NCI-H1092 treated with DMSO at 0.1 percent for 48 hours (cell line): ENCODE measurements at regions not wholly inside any gene's neighbourhood (a gene's known extent, or its start where the extent isn't known, plus 50 kb on each side); places are given as distances from the start of the nearest gene placed in this dataset.
A peak's percentile ranks its signal among the peaks of the same experiment; 100 is the strongest.
"Not testable (repeated sequence)": the region's sequence is repeated elsewhere in the genome, so short reads cannot be mapped to it uniquely, and the experiment has no call there.

Experiments used
- DNase-seq: peaks from one replicate; lab custom pipeline; 2025; lab: John Stamatoyannopoulos, UW

DNA sequence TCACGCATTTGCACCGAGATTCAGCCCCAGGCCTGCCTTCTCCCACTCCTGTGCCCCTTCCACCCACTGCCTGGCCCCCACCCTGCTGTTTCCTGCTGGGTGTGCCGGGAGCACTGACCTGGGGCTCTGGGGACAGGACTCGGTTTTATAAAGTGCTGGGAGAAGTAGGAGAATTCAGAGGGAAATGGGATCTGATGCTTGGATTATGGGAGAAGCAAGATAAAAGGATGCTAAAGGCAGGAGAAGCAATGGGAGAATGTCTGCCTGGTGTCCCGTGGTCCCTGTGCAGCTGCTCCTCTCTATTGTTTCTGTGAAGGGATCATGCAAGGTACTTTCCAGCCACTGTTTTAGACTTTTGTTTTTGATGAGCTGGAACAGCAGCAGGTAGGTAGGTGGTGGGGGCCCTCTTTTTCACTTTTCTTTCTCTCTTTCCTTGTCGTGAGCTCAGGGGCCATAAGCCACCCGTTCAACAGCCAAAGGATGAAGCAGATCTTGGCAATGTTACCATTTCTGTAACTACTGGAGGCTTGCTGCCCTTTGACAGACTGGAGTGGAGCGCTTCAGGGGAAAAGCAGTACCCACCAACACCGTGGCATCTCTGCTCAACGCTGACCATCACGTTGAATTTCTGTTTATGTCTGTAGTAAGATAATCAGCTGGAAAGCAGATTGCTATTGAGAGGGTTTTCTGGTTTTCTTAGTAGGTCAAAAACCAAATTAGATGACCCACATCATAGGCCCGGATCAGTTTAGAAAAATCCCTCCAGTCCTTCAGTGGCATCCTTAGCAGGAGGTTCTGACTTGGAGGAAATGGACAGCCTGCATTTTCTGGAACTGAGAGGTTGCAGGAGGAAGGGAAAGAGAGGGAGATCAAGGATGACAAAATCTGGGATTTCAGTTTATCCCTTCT, 63.8 kb upstream of the ENPP6 start:
- DNase-seq: no peak

- DNase-seq: no peak
Observed at GRCh38 chr4:184280591-184281071, 63.0 kb upstream of the ENPP6 start.

DNA sequence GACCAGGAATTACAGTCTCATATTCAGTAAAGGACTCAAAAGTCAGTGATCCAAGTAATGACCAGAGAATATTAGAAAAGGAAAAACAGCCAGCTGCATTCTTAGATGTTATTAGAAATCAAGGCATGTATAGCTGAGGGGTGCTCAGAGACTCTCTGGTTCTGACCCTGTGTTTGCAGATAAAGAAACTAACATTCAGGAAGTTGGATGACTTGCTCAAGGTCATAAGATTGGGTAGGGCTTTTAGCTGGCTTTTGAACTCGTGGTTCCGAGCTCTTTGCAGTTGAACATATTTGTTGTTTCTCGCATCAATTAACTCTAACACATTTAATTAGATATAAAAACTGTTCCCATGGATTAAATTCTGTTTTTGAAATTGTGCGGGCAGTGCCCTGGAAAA, 62.5 kb upstream of the ENPP6 start:
- no peak for DNase-seq

GRCh38 chr4:184279496-184280061, 61.9 kb upstream of the ENPP6 start:
- DNase-seq: no peak

GRCh38 chr4:184277769-184278168, 60.1 kb upstream of the ENPP6 start:
- not testable (repeated sequence) for DNase-seq

DNA sequence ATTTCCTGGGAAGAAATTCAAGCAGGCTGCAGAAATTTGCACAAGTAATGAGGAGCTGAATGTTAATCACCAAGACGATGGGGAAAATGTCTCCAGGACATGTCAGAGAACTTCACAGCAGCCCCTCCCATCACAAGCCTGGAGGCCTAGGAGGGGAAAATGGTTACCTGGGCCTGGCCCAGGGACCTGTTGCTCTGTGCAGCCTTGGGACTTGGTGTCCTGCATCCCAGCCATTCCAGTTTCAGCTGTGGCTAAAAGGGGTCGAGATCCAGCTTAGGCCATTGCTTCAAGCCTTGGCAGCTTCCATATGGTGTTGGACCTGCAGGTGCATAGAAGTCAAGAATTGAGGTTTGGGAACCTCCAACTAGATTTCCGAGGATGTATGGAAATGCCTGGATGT, 59.3 kb upstream of the ENPP6 start:
- DNase-seq: not testable (repeated sequence)

DNA sequence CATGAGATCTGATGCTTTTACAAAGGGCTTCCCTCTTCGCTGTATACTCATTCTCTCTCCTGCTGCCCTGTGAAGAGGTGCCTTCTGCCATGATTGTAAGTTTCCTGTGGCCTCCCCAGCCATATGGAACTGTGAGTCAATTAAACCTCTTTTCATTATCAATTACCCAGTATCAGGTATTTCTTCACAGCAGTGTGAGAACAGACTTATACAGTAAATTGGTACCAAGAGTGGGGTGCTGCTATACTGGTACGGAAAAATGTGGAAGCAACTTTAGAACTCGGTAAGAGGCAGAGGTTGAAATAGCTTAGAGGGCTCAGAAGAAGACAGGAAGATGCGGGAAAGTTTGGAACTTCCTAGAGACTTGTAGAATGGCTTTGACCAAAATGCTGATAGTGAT, 58.7 kb upstream of the ENPP6 start:
- DNase-seq: not testable (repeated sequence)

DNA sequence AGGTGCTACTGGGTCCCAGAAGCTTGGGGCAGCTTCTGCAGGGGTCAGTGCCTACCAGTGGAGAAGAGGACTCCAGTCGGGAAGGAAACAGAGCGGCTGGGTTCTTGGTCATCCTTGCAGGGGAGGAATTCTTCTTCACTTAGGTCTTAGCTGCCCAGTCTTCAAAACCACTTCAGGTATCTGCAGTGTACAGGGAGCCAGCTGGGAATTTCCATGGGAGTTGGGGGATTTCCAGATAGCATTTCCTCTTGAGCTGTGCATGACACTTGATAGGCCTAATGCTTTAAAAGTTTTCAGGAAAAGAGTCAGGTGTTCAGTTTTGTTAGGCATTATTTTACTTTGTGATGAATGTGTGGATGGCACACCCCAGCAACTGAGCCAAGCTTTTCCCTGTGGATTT, 58.1 kb upstream of the ENPP6 start:
- DNase-seq: no peak

- no peak for DNase-seq
Observed at GRCh38 chr4:184274286-184274951, 56.7 kb upstream of the ENPP6 start.

DNA sequence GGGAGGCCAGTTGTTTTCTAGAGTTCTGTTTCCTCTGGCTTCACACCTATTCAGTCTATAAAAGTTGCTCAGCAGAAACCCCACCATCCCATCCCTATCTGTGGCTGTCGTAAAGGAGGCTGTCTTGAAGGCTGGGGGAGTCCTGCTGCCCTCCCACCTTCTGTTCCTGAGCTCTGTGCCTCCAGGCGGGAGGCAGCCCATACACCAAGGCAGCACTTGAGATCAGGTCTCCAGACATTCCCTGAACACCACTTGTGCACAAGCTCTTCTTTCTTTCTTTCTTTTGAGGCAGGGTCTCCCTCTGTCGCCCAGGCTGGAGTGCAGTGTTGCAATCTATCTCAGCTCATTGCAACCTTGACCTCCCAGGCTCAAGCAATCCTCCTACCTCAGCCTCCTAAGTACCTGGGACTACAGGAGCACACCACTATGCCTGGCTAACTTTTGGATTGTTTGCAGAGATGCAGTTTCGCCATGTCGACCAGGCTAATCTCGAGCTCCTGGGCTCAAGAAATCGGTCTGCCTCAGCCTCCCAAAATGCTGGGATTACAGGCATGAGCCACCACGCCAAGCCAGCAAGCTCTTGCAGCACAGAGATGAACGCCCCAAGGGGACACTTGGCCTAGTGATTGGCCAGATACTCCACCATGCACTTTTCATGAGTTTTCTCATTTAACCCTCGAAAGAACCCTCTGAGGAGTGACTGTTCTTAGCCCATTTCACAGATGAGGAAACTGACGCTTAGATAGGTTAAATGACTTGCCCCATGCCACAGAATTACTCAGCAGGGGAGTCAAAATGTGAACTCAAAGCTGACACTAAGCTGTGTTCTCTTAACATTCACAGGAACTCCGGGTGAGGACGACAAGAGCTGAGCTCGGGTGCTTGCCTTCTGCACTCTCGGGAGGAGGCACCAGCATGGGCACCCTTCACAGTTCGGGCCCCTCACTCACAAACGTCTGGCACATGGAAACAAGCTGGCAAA, 55.8 kb upstream of the ENPP6 start:
- DNase-seq: no peak

DNA sequence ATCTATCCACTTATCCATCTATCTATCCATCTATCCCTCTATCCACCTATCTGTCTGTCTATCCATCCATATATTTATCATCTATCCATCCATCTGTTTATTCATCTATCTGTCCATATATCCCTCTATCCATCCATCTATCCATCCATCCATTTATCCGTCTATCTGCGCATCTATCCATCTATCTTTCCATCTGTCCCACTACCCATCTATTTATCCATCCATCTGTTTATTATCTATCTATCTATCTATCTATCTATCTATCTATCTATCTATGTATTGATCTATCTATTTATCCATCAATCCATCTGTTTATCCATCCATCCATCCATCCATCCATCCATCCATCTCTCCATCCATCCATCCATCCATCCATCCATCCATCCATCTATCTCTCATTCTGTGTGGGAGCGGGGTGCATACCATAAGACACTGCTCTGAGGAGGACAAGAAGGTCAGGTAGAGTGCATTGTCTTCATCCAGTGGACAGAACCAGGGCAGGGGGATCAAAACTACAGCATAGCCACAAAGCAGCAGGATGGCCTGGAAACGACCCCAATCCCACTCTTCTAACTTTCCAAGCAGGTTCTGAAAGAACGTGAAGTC, 53.2 kb upstream of the ENPP6 start:
- no peak for DNase-seq

DNA sequence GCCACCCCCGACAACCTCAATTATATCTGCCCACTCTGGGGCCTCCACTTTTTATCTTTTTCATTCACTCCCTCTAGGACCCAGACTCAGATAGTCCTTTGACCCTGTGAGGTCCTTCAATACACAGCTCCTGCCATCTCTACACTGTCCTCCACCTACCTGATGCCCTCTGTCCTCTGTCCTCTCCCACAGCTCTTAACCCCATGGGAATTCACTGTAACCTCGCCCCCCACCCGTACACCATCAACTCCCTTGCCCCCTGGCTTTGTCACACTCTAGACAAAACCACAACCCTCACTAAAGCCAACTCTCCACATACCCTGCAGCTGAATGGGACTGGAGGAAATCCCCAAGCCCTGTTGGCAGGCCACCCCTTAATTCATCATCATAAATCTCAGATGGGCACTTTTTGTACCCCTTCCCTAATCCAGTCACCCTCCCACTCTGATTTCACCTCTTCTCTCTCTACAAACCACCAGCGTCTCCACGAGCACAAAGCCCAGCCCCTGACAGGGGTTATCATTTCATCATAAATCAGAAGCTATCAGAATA, 52.3 kb upstream of the ENPP6 start:
- DNase-seq: no peak

DNA sequence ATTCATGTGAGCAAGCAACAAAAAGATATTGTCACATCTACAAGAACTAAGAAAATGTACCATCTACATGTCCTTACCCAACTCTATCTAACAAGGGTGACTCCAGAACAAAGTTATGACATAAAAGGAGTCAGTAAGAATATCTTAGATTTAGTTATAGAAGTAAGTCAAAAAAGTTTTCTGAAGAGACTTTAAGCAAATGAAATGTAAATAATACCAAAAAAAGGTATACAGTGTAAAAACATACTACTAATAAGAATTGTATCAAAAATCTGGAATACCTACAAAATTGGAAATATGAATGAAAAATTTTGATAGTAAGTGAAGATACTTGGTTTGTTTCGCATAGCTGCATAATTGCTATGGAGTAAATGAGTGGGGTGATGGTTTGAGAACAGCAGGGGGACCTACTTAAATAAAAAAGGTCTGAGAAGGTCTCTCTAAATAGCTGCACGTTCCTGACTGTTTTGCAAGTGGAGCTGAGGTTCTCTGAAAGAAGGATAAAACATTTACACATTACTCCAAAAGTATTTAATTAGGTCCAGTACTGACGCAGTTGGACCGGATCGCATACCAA, 51.0 kb upstream of the ENPP6 start:
- DNase-seq: no peak

GRCh38 chr4:184267673-184268583, 50.3 kb upstream of the ENPP6 start:
- peak; percentile 77 for DNase-seq
